Body of pancreas (tissue), 4 donors: ENCODE measurements at regions not wholly inside any gene's neighbourhood (a gene's known extent, or its start where the extent isn't known, plus 50 kb on each side); places are given as distances from the start of the nearest gene placed in this dataset.

Experiments
- CTCF ChIP-seq, 7 experiments: fragments of 450-650 bp in 4 of 7; fragments of 200-600 bp in 3 of 7; sonication (generic) in 3 of 7; IDR thresholded peaks; one replicate each; pipeline ENCODE4 v1.5.1; 2016 to 2019; ENCODE audit warnings: antibody characterized with exemption in 7 of 7
- POLR2A ChIP-seq, 3 donors: fragments of 450-650 bp; IDR thresholded peaks; one replicate each; pipeline ENCODE4 v1.6.1; 2016; ENCODE audit warnings: antibody characterized with exemption in 3 of 3, mild to moderate bottlenecking in 2 of 3

- TF ChIP-seq CTCF (IDR thresholded peaks at IDR 0.05) (no peak), POLR2A (IDR thresholded peaks at IDR 0.05) (no peak)
Measured at GRCh38 chr3:168186293-168186983, 90.7 kb upstream of the GOLIM4 start.
